ENCODE measurements at regions not wholly inside any gene's neighbourhood (a gene's known extent, or its start where the extent isn't known, plus 50 kb on each side); places are given as distances from the start of the nearest gene placed in this dataset.
"Not testable (repeated sequence)": the region's sequence is repeated elsewhere in the genome, so short reads cannot be mapped to it uniquely, and the experiment has no call there.

DNA sequence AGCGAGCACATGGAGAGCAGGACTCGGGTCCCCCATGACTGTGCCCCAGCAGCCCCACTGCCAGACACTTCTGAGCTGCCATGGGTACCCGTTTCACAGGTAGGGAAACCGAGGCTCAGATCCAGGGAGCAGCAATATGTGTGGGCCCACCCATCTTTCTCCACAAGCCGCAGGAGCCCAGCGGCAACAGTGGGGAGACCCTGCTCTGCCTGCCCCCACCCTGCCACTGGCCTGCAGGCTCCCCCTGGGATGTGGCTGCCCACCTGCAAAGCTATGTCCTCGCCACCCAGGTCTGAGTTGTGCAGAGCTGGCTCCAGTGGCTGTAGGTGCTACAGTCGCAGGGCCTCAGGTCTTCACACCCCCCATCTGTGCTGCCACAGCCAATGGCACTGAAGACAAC, 50.6 kb upstream of the C1QTNF9B start:
- ATAC-seq (no peak), DNase-seq (ENCODE audit: missing footprints) (no peak)
- intact Hi-C loops (cut with DNase I) = no loop called here

GRCh38 chr13:23949200-23949599, 51.9 kb upstream of the C1QTNF9B start:
- no peak for DNase-seq (ENCODE audit: missing footprints)
- intact Hi-C loops (cut with DNase I) = no loop called here
- ATAC-seq = no peak

GRCh38 chr13:23949736-23950135, 52.4 kb upstream of the C1QTNF9B start:
- no peak for DNase-seq (ENCODE audit: missing footprints)
- intact Hi-C loops (cut with DNase I) = no loop called here
- peak; percentile 9 for ATAC-seq

- DNase-seq (ENCODE audit: missing footprints) (no peak), ATAC-seq (no peak)
- intact Hi-C loops (cut with DNase I) = no loop called here
These were observed 53.6 kb upstream of the C1QTNF9B start for GRCh38 chr13:23950736-23951510.

DNA sequence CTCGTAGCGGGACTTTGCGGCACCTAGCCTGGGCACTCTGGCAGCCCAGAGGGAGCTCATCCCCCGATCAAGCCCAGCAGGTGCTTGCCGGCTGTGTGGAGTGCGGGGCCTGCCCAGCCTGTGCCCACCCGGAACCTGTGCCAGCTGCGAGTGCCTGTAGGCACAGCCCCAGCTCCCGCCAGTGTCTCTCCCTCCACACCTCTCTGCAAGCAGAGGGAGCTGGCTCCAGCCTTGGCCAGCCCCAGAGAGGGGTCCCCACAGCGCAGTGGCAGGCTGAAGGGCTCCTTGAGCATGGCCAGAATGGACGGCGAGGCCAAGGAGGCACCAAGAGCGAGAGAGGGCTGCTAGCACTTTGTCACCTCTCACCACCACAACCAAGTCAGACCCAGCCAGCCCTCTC, 55.5 kb upstream of the C1QTNF9B start:
- intact Hi-C loops (cut with DNase I) = no loop called here
- DNase-seq (ENCODE audit: missing footprints) (no peak), ATAC-seq (no peak)

- DNase-seq (ENCODE audit: missing footprints) (no peak), ATAC-seq (no peak)
- intact Hi-C loops (cut with DNase I) = no loop called here
These were observed 56.7 kb upstream of the C1QTNF9B start for GRCh38 chr13:23953860-23954512.

- intact Hi-C loops (cut with DNase I) = no loop called here
- DNase-seq (ENCODE audit: missing footprints) (no peak), ATAC-seq (no peak)
These were observed 57.8 kb upstream of the C1QTNF9B start for GRCh38 chr13:23955064-23955463.

DNA sequence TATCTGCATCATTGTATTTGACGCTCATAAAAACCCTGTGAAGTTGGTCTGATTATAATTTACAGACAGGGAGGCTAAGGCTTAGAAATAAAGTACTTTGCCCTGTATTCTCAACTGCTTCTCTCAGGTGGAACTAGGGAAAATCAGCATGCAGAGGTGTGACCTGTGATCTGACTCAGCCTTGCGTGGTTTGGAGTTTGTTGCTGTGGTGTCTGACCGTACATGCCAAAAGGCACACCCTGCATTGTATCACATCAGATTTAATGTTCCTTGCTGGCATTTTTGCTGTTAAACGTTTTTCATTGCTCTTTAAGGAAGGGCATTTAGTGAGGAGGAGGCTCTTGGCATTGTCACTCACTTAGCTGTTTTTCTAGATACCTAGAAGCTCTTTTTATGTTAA, 58.8 kb upstream of the C1QTNF9B start:
- intact Hi-C loops (cut with DNase I) = no loop called here
- DNase-seq (ENCODE audit: missing footprints) (no peak), ATAC-seq (no peak)

- intact Hi-C loops (cut with DNase I) = no loop called here
- DNase-seq (ENCODE audit: missing footprints) (no peak), ATAC-seq (no peak)
These were observed 60.7 kb upstream of the C1QTNF9B start for GRCh38 chr13:23957981-23958380.

- ATAC-seq = no peak
- no peak for DNase-seq (ENCODE audit: missing footprints)
- intact Hi-C loops (cut with DNase I) = no loop called here
These were observed 62.0 kb upstream of the C1QTNF9B start for GRCh38 chr13:23959231-23959862.

DNA sequence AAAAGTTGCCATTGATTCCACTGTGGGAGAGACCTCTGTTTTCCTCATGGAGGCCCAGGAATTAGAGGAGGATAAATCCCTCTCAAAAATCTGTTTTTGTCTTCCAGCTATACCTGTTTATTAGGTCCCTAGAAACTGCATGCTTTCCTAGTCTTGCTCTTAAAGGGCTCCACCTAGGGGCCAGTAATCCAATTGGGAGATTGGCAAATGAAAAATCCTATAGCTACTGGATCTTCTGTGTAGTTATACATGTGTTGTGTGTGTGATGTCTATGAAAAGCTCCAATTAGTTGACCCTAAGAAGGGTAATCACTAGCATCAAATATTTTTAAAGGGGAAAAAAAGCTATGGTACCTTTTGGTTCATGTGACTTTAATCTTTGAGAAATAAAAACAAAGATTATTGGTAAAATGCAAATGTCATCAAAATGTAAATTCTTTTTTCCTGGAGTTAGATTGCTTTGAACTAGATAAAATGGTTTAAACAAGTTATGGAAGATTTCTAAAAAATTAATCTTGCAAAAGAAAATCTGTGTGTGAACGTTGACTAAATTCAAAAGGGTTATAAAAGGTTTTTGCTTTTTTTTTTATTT, 63.4 kb upstream of the C1QTNF9B start:
- ATAC-seq (no peak), DNase-seq (ENCODE audit: missing footprints) (no peak)
- intact Hi-C loops (cut with DNase I) = no loop called here

DNA sequence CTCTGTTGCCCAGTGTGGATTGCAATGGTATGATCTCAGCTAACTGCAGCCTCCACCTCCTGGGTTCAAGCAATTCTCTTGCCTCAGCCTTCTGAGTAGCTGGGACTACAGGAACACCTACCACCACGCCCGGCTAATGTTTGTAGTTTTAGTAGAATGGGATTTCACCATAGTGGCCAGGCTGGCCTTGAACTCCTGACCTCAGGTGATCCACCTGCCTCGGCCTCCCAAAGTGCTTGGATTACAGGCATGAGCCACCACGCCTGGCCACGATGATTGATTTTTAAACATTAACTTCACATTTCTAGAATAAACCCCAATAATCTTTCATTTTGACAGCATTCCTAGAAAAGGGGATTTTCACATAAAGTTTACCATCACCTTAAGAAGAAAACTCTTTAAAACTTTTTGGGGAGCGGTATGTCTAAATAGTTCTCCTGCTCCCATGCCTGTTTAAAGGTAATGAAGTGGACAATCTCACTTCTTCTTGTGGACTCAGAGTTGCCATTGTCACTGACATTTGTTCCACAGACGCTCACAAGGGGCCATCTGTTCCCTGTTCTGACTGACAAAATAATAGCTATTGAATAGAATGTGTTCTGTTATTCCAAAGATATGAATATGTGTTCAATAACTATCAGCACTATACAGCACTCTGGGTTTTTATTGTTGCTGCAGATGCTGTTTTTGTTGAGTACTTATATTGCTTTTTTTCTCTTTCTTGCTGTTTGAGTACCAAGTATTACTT, 66.1 kb upstream of the C1QTNF9B start:
- intact Hi-C loops (cut with DNase I) = no loop called here
- no peak for DNase-seq (ENCODE audit: missing footprints)
- ATAC-seq = no peak

DNA sequence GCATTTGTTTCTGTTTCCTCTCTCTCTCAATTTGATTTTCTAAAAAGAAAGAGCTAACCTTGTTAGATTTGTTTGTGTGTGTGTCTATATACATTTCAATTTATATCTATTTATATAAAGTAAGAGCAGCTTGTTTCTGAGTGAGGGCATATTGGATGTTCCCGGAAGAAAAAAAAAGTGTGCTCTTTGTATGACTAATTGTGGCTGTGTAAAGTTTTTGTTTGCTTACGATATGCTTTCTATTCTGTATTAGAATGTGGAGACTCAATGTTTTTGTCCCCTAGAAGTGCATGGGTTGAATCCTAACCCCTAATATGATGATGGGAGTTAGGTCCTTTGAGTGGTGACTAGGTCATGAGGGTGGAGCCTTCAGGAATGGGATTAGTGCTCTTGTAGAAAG, 66.6 kb upstream of the C1QTNF9B start:
- ATAC-seq (no peak), DNase-seq (ENCODE audit: missing footprints) (no peak)
- intact Hi-C loops (cut with DNase I) = no loop called here

DNA sequence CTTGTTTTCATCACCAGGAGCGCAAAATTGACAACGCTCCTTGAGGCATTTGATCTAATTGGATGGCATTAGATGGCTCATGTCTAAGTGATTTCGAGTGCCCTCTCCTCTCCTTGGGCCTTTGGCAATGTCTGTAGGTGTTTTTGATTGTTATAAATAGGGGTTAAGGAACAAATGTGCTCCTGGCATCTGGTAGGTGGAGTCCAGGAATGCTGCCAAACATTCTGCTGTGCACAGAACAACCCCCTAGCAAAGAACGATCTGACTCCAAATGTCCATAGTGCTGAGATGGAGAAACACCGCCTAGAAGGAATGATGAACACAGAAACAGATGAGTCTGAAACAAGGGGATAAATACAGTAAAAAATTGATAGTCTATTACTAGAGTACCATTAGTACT, 68.0 kb upstream of the C1QTNF9B start:
- DNase-seq (ENCODE audit: missing footprints) = no peak
- intact Hi-C loops (cut with DNase I) = no loop called here
- ATAC-seq = peak; percentile 88

DNA sequence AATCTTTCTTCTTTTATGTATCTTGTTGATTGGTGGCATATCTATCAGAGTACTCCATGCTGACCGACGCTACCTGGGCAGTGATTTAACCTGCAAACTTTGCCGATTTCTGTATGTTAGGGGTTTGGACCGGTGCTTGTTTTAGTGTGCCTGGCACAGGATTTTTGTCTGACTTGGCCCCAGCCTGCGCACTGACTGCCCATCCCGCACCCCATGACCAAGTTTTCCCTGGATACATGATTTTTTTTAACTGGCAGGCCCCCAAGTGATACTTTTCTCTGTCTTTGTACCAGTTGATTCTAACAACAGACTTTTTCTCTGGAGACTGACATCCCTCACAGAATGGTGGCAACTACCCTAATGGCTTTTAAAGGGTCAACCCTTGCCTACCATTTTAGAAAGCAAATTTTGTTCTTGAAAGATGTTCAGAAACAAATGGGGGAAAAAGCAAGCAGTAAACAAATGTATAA, 69.0 kb upstream of the C1QTNF9B start:
- intact Hi-C loops (cut with DNase I) = no loop called here
- no peak for DNase-seq (ENCODE audit: missing footprints)
- no peak for ATAC-seq

DNA sequence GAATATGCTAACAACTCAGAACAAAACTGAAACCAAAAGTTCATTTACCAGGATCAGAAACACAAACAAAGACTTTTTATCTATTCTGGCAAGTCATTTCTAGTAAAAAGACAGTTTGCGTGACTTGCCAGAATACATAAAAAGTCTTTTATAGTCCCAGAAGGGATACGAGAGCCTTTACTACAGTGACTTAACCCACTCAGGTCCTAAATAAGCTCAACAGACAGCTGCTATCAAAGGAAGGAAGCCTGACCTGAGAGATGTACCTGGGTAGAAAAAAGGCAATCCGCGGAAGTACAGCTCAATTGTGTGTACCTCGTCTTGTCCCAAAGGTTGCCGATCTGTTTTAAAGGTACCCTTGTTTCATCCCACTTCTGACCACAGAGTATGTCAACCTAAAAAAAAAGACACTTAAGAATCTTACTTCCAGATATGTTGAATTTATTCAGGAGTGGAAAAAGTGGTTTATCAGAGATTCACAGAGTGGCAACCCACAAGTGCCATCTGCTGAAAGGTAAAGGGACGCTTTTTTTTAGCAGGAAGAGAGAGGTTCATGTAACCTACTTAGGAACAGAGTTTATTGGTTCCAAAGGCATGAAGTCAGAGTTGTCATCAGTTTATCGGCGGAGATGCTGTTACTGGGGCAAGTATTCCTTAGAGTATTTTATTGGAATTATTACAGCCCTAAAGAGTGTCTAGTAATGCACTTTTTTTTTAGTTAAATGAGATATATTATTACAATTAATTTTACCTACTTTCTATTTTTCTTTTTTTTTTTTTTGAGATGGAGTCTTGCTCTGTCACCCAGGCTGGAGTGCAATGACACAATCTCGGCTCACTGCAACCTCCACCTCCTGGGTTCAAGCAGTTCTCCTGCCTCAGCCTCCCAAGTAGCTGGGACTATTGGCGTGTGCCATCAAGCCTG, 69.7 kb upstream of the C1QTNF9B start:
- intact Hi-C loops (cut with DNase I) = no loop called here
- DNase-seq (ENCODE audit: missing footprints) (no peak), ATAC-seq (no peak)

- ATAC-seq; DNase-seq (ENCODE audit: missing footprints); intact Hi-C loops (cut with DNase I): not testable (repeated sequence)
These were observed 70.5 kb upstream of the C1QTNF9B start for GRCh38 chr13:23967792-23968191.

GRCh38 chr13:23969647-23970046, 72.3 kb upstream of the C1QTNF9B start:
- ATAC-seq (no peak), DNase-seq (ENCODE audit: missing footprints) (no peak)
- intact Hi-C loops (cut with DNase I) = no loop called here
